ENCODE measurements at regions not wholly inside any gene's neighbourhood (a gene's known extent, or its start where the extent isn't known, plus 50 kb on each side); places are given as distances from the start of the nearest gene placed in this dataset.

DNA sequence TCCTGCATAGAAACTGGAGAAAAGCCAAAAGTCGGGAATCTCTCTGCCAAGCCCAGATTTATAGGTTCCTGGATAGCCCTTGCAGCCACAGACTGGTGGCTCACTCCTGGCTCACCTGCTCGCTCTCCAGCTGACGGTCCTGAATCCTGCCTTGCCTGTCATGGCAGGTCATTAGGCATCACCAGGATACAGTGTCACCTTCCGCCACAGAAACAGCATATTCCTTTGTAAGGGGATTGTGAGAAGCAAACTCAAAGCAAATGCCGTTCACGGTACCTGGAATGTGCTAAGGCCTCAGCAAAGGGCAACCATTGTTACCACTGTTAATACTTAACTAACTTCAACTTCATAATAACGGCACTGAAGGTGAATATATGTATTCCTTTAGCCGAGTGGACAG lies 57.1 kb upstream of the GPR45 start:
- TF ChIP-seq, protein P1, sequence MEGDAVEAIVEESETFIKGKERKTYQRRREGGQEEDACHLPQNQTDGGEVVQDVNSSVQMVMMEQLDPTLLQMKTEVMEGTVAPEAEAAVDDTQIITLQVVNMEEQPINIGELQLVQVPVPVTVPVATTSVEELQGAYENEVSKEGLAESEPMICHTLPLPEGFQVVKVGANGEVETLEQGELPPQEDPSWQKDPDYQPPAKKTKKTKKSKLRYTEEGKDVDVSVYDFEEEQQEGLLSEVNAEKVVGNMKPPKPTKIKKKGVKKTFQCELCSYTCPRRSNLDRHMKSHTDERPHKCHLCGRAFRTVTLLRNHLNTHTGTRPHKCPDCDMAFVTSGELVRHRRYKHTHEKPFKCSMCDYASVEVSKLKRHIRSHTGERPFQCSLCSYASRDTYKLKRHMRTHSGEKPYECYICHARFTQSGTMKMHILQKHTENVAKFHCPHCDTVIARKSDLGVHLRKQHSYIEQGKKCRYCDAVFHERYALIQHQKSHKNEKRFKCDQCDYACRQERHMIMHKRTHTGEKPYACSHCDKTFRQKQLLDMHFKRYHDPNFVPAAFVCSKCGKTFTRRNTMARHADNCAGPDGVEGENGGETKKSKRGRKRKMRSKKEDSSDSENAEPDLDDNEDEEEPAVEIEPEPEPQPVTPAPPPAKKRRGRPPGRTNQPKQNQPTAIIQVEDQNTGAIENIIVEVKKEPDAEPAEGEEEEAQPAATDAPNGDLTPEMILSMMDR (IDR thresholded peaks at IDR 0.05; ENCODE audit: low read depth, low read length, missing input control), result no peak
- TF ChIP-seq RAD21 (IDR thresholded peaks at IDR 0.05) (no peak), SP1 (IDR thresholded peaks at IDR 0.05) (no peak)
- TF ChIP-seq, protein P2, sequence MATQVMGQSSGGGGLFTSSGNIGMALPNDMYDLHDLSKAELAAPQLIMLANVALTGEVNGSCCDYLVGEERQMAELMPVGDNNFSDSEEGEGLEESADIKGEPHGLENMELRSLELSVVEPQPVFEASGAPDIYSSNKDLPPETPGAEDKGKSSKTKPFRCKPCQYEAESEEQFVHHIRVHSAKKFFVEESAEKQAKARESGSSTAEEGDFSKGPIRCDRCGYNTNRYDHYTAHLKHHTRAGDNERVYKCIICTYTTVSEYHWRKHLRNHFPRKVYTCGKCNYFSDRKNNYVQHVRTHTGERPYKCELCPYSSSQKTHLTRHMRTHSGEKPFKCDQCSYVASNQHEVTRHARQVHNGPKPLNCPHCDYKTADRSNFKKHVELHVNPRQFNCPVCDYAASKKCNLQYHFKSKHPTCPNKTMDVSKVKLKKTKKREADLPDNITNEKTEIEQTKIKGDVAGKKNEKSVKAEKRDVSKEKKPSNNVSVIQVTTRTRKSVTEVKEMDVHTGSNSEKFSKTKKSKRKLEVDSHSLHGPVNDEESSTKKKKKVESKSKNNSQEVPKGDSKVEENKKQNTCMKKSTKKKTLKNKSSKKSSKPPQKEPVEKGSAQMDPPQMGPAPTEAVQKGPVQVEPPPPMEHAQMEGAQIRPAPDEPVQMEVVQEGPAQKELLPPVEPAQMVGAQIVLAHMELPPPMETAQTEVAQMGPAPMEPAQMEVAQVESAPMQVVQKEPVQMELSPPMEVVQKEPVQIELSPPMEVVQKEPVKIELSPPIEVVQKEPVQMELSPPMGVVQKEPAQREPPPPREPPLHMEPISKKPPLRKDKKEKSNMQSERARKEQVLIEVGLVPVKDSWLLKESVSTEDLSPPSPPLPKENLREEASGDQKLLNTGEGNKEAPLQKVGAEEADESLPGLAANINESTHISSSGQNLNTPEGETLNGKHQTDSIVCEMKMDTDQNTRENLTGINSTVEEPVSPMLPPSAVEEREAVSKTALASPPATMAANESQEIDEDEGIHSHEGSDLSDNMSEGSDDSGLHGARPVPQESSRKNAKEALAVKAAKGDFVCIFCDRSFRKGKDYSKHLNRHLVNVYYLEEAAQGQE (IDR thresholded peaks at IDR 0.05), result no peak

Data from liver (tissue), 3 donors.